ENCODE measurements at regions not wholly inside any gene's neighbourhood (a gene's known extent, or its start where the extent isn't known, plus 50 kb on each side); places are given as distances from the start of the nearest gene placed in this dataset.

GRCh38 chr9:119020284-119020683 lies 349.0 kb downstream of the BRINP1 start:
- DNase-seq (ENCODE audit: low read depth): no peak

GRCh38 chr9:119020730-119021333 lies 348.4 kb downstream of the BRINP1 start:
- DNase-seq (ENCODE audit: low read depth): no peak

GRCh38 chr9:119026120-119026519 lies 343.1 kb downstream of the BRINP1 start:
- peak; percentile 80 for DNase-seq (ENCODE audit: low read depth)

GRCh38 chr9:119027901-119028699 lies 341.1 kb downstream of the BRINP1 start:
- DNase-seq (ENCODE audit: low read depth): no peak

GRCh38 chr9:119029886-119030285 lies 339.3 kb downstream of the BRINP1 start:
- no peak for DNase-seq (ENCODE audit: low read depth)

GRCh38 chr9:119033596-119033995 lies 335.6 kb downstream of the BRINP1 start:
- no peak for DNase-seq (ENCODE audit: low read depth)

GRCh38 chr9:119036969-119037368 lies 332.3 kb downstream of the BRINP1 start:
- no peak for DNase-seq (ENCODE audit: low read depth)

GRCh38 chr9:119043996-119044395 lies 325.2 kb downstream of the BRINP1 start:
- no peak for DNase-seq (ENCODE audit: low read depth)

GRCh38 chr9:119044806-119045205 lies 324.4 kb downstream of the BRINP1 start:
- peak; percentile 59 for DNase-seq (ENCODE audit: low read depth)

GRCh38 chr9:119047513-119048307 lies 321.5 kb downstream of the BRINP1 start:
- DNase-seq (ENCODE audit: low read depth): no peak

GRCh38 chr9:119050281-119050680 lies 319.0 kb downstream of the BRINP1 start:
- DNase-seq (ENCODE audit: low read depth): no peak

- DNase-seq (ENCODE audit: low read depth): no peak
Measured at GRCh38 chr9:119052339-119053030, 316.8 kb downstream of the BRINP1 start.

GRCh38 chr9:119053070-119053469 lies 316.2 kb downstream of the BRINP1 start:
- no peak for DNase-seq (ENCODE audit: low read depth)

- no peak for DNase-seq (ENCODE audit: low read depth)
Measured at GRCh38 chr9:119060629-119061385, 308.4 kb downstream of the BRINP1 start.

- DNase-seq (ENCODE audit: low read depth): no peak
Measured at GRCh38 chr9:119071636-119072035, 297.6 kb downstream of the BRINP1 start.

GRCh38 chr9:119074017-119074416 lies 295.2 kb downstream of the BRINP1 start:
- no peak for DNase-seq (ENCODE audit: low read depth)

GRCh38 chr9:119078015-119078414 lies 291.2 kb downstream of the BRINP1 start:
- no peak for DNase-seq (ENCODE audit: low read depth)

GRCh38 chr9:119083673-119084072 lies 285.6 kb downstream of the BRINP1 start:
- DNase-seq (ENCODE audit: low read depth): no peak

- no peak for DNase-seq (ENCODE audit: low read depth)
Measured at GRCh38 chr9:119086590-119086989, 282.6 kb downstream of the BRINP1 start.

GRCh38 chr9:119088002-119088547 lies 281.2 kb downstream of the BRINP1 start:
- DNase-seq (ENCODE audit: low read depth): no peak

- DNase-seq (ENCODE audit: low read depth): no peak
Measured at GRCh38 chr9:119091074-119091473, 278.2 kb downstream of the BRINP1 start.

All from stromal cell of bone marrow (primary cell).